ENCODE measurements at regions not wholly inside any gene's neighbourhood (a gene's known extent, or its start where the extent isn't known, plus 50 kb on each side); places are given as distances from the start of the nearest gene placed in this dataset.

- no peak for TF ChIP-seq CTCF (IDR thresholded peaks at IDR 0.05; ENCODE audit: extremely low read depth, missing control alignments)
- no peak for DNase-seq (ENCODE audit: low spot score)
Observed at GRCh38 chr6:5937169-5937909, 69.4 kb downstream of the NRN1 start.

GRCh38 chr6:5936631-5937030 lies 70.1 kb downstream of the NRN1 start:
- DNase-seq (ENCODE audit: low spot score) = no peak
- no peak for TF ChIP-seq CTCF (IDR thresholded peaks at IDR 0.05; ENCODE audit: extremely low read depth, missing control alignments)

GRCh38 chr6:5936140-5936539 lies 70.6 kb downstream of the NRN1 start:
- no peak for TF ChIP-seq CTCF (IDR thresholded peaks at IDR 0.05; ENCODE audit: extremely low read depth, missing control alignments)
- no peak for DNase-seq (ENCODE audit: low spot score)

- no peak for TF ChIP-seq CTCF (IDR thresholded peaks at IDR 0.05; ENCODE audit: extremely low read depth, missing control alignments)
- DNase-seq (ENCODE audit: low spot score) = no peak
Observed at GRCh38 chr6:5930968-5931367, 75.8 kb downstream of the NRN1 start.

GRCh38 chr6:5930143-5930770 lies 76.5 kb downstream of the NRN1 start:
- no peak for TF ChIP-seq CTCF (IDR thresholded peaks at IDR 0.05; ENCODE audit: extremely low read depth, missing control alignments)
- no peak for DNase-seq (ENCODE audit: low spot score)

GRCh38 chr6:5923840-5924239 lies 82.9 kb downstream of the NRN1 start:
- no peak for TF ChIP-seq CTCF (IDR thresholded peaks at IDR 0.05; ENCODE audit: extremely low read depth, missing control alignments)

GRCh38 chr6:5922230-5922629 lies 84.5 kb downstream of the NRN1 start:
- no peak for TF ChIP-seq CTCF (IDR thresholded peaks at IDR 0.05; ENCODE audit: extremely low read depth, missing control alignments)
- DNase-seq (ENCODE audit: low spot score) = no peak

More at GRCh38 chr6:5923840-5924239, 82.9 kb downstream of the NRN1 start:
- DNase-seq (ENCODE audit: low spot score) = no peak
